Mesothelial cell of epicardium (in vitro differentiated cells): ENCODE measurements at regions not wholly inside any gene's neighbourhood (a gene's known extent, or its start where the extent isn't known, plus 50 kb on each side); places are given as distances from the start of the nearest gene placed in this dataset.

Source experiments
- DNase-seq, 2 experiments: peaks; one replicate each; pipeline ENCODE4 v3.0.0; 2021; ENCODE audit warnings: low spot score in 2 of 2; ENCODE audit not compliant: unreplicated experiment in 2 of 2
- H3K27ac Mint-ChIP-seq: 2 replicates; pipeline ENCODE4 v1.8.0; 2021; ENCODE audit warnings: mixed read lengths
- H3K27me3 Mint-ChIP-seq: 2 replicates; pipeline ENCODE4 v1.8.0; 2021; ENCODE audit warnings: low read depth, mixed read lengths
- H3K36me3 Mint-ChIP-seq: 2 replicates; pipeline ENCODE4 v1.8.0; 2021; ENCODE audit warnings: mixed read lengths
- H3K4me1 Mint-ChIP-seq: 2 replicates; pipeline ENCODE4 v1.8.0; 2021; ENCODE audit warnings: mixed read lengths
- H3K4me3 Mint-ChIP-seq: 2 replicates; pipeline ENCODE4 v1.8.0; 2021; ENCODE audit warnings: mild to moderate bottlenecking, moderate library complexity, mixed read lengths
- H3K9me3 Mint-ChIP-seq: 2 replicates; pipeline ENCODE4 v1.8.0; 2021; ENCODE audit warnings: mixed read lengths
- CTCF ChIP-seq: fragments of 200-600 bp; sonication (generic); IDR thresholded peaks from one replicate; pipeline ENCODE4 v1.5.0; 2021; ENCODE audit warnings: antibody characterized with exemption; ENCODE audit not compliant: unreplicated experiment

GRCh38 chr18:68085251-68085650, 568.7 kb upstream of the DSEL start:
- DNase-seq = no peak
- Mint-ChIP-seq H3K4me1 (no peaks in the 10 kb centered on the region), H3K4me3 (no peak overlapping the region), H3K27me3 (no peaks in the 10 kb centered on the region), H3K27ac (no peak overlapping the region), H3K36me3 (no peaks in the 10 kb centered on the region), H3K9me3 (no peaks in the 10 kb centered on the region)
- TF ChIP-seq CTCF = no peak

- DNase-seq = no peak
- H3K27ac Mint-ChIP-seq = no peak overlapping the region
- no peaks in the 10 kb centered on the region for H3K9me3 Mint-ChIP-seq
- H3K36me3 Mint-ChIP-seq = no peaks in the 10 kb centered on the region
- no peaks in the 10 kb centered on the region for H3K27me3 Mint-ChIP-seq
- no peaks in the 10 kb centered on the region for H3K4me1 Mint-ChIP-seq
- no peak for TF ChIP-seq CTCF
- H3K4me3 Mint-ChIP-seq = no peak overlapping the region
These were observed 567.3 kb upstream of the DSEL start for GRCh38 chr18:68083776-68084175.

- Mint-ChIP-seq H3K27ac (no peak overlapping the region), H3K4me3 (no peak overlapping the region), H3K27me3 (no peaks in the 10 kb centered on the region), H3K4me1 (no peaks in the 10 kb centered on the region), H3K36me3 (no peaks in the 10 kb centered on the region), H3K9me3 (no peaks in the 10 kb centered on the region)
- DNase-seq = no peak
- no peak for TF ChIP-seq CTCF
These were observed 566.6 kb upstream of the DSEL start for GRCh38 chr18:68083131-68083530.

GRCh38 chr18:68072744-68073143, 556.2 kb upstream of the DSEL start:
- DNase-seq = no peak
- no peaks in the 10 kb centered on the region for H3K4me1 Mint-ChIP-seq
- peaks cover 25% of the 10 kb centered on the region for H3K9me3 Mint-ChIP-seq
- H3K36me3 Mint-ChIP-seq = no peaks in the 10 kb centered on the region
- no peak for TF ChIP-seq CTCF
- no peak overlapping the region for H3K27ac Mint-ChIP-seq
- no peaks in the 10 kb centered on the region for H3K27me3 Mint-ChIP-seq
- H3K4me3 Mint-ChIP-seq = no peak overlapping the region

- Mint-ChIP-seq H3K9me3 (peaks cover 10% of the 10 kb centered on the region), H3K36me3 (no peaks in the 10 kb centered on the region), H3K4me3 (no peak overlapping the region), H3K4me1 (no peaks in the 10 kb centered on the region), H3K27ac (no peak overlapping the region), H3K27me3 (no peaks in the 10 kb centered on the region)
- no peak for DNase-seq
- TF ChIP-seq CTCF = no peak
These were observed 544.4 kb upstream of the DSEL start for GRCh38 chr18:68060871-68061270.

GRCh38 chr18:68056936-68057335, 540.4 kb upstream of the DSEL start:
- no peak for TF ChIP-seq CTCF
- Mint-ChIP-seq H3K9me3 (no peaks in the 10 kb centered on the region), H3K27me3 (no peaks in the 10 kb centered on the region), H3K27ac (no peak overlapping the region), H3K4me3 (no peak overlapping the region), H3K36me3 (no peaks in the 10 kb centered on the region), H3K4me1 (no peaks in the 10 kb centered on the region)
- no peak for DNase-seq
